OCI-LY7 (cell line): ENCODE measurements at regions not wholly inside any gene's neighbourhood (a gene's known extent, or its start where the extent isn't known, plus 50 kb on each side); places are given as distances from the start of the nearest gene placed in this dataset.

Experiments used
- BruUV-seq: library from RNA; stranded (reverse); fragments of 400-500 nt; replicated peaks from 2 replicates; lab custom pipeline; 2021; lab: Mats Ljungman, UMichigan
- CTCF ChIA-PET: fragments of 300-600 bp; sonication (Branson Sonifier 250); formaldehyde crosslinking; loops from one replicate; lab custom pipeline; 2022; ENCODE audit warnings: antibody characterized with exemption; ENCODE audit not compliant: unreplicated experiment; lab: Charles Lee
- POLR2A ChIA-PET: fragments of 300-600 bp; sonication (Branson Sonifier 250); formaldehyde crosslinking; loops from one replicate; lab custom pipeline; 2022; ENCODE audit warnings: antibody characterized with exemption; lab: Charles Lee
- DNase-seq: peaks from one replicate; pipeline ENCODE4 v3.0.0-alpha.2; 2015; ENCODE audit warnings: low spot score
- H2AFZ ChIP-seq: fragments of 200-600 bp; sonication (generic), shearing (Covaris generic); 2 replicates; pipeline ENCODE4 v1.6.1; 2014; ENCODE audit warnings: mild to moderate bottlenecking, antibody characterized with exemption, low read length, moderate library complexity
- H3K27ac ChIP-seq: fragments of 200-600 bp; sonication (generic); 2 replicates; pipeline ENCODE4 v1.5.1; 2014; ENCODE audit warnings: mixed run types, low read depth, mild to moderate bottlenecking, moderate library complexity, low read length, inconsistent platforms; ENCODE audit not compliant: poor library complexity, severe bottlenecking
- H3K36me3 ChIP-seq: fragments of 200-600 bp; sonication (generic); 2 replicates; pipeline ENCODE4 v1.6.1; 2014; ENCODE audit warnings: mild to moderate bottlenecking, antibody characterized with exemption, low read length, moderate library complexity, mixed read lengths; ENCODE audit not compliant: insufficient read depth
- H3K4me1 ChIP-seq: fragments of 200-600 bp; sonication (generic); 2 replicates; pipeline ENCODE4 v1.5.1; 2014; ENCODE audit warnings: mild to moderate bottlenecking, low read length; ENCODE audit not compliant: insufficient read depth, poor library complexity, severe bottlenecking
- H3K4me2 ChIP-seq: fragments of 200-600 bp; sonication (generic); 2 replicates; pipeline ENCODE4 v1.6.1; 2014; ENCODE audit warnings: mild to moderate bottlenecking, low read length
- H3K4me3 ChIP-seq: fragments of 200-600 bp; sonication (generic); 2 replicates; pipeline ENCODE4 v1.5.1; 2014; ENCODE audit warnings: mild to moderate bottlenecking, low read depth, low read length; ENCODE audit not compliant: poor library complexity, severe bottlenecking
- H3K79me2 ChIP-seq: fragments of 200-600 bp; sonication (generic); 2 replicates; pipeline ENCODE4 v1.6.1; 2016; ENCODE audit warnings: low read depth, mild to moderate bottlenecking, low read length, moderate library complexity, mixed read lengths; ENCODE audit not compliant: insufficient read depth
- H3K9me2 ChIP-seq: fragments of 200-600 bp; sonication (generic); 2 replicates; pipeline ENCODE4 v1.6.1; 2016; ENCODE audit warnings: mild to moderate bottlenecking, low read length, mixed read lengths; ENCODE audit not compliant: insufficient read depth
- H3K9me3 ChIP-seq: fragments of 200-600 bp; sonication (generic); 2 replicates; pipeline ENCODE4 v1.6.1; 2014; ENCODE audit warnings: mild to moderate bottlenecking, mixed run types, low read length, mixed read lengths
- H4K20me1 ChIP-seq: fragments of 200-600 bp; sonication (generic); 2 replicates; pipeline ENCODE4 v1.6.1; 2014; ENCODE audit warnings: mild to moderate bottlenecking, antibody characterized with exemption, low read length, moderate library complexity, mixed read lengths; ENCODE audit not compliant: insufficient read depth
- CTCF ChIP-seq: fragments of 200-600 bp; sonication (generic); conservative IDR thresholded peaks from 2 replicates; pipeline ENCODE4 v1.5.1; 2014; ENCODE audit warnings: mild to moderate bottlenecking, antibody characterized with exemption, low read length, moderate library complexity, mixed read lengths
- EZH2phosphoT487 ChIP-seq: fragments of 200-600 bp; sonication (generic); IDR thresholded peaks from 2 replicates; pipeline ENCODE4 v1.6.1; 2018; ENCODE audit warnings: low read depth, borderline replicate concordance, mild to moderate bottlenecking, mixed run types, antibody characterized with exemption, low read length, moderate library complexity, mixed read lengths
- intact Hi-C: fragments of 100-400 bp; cut with micrococcal nuclease; formaldehyde crosslinking; loops from one replicate; pipeline ENCODE4 v1.10.0; 2022; ENCODE audit not compliant: unreplicated experiment

DNA sequence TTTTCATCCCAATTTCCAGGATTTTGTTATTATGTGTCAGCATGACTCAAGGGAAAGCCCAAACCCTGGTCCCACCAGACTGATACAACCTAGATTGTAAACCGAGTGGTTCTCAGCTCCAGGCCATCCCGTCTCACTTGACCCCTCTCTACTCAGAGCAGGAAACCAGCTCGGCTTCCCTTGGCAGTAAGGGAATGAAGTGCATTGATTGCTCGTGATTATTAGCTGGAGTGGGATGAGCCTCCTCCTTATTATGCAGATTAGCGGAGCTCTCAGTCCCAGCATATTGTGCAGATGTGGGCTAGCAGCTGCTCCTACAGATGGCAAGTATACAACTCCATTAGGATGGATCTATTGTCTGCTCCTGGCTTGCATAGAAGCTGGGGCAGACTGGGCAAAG lies 167.6 kb downstream of the LNPK start:
- no peaks in the 10 kb centered on the region for H3K9me2 ChIP-seq
- no peak overlapping the region for H2AFZ ChIP-seq
- TF ChIP-seq EZH2phosphoT487: no peak
- TF ChIP-seq CTCF: no peak
- intact Hi-C loops: no loop called here
- no peaks in the 10 kb centered on the region for H3K36me3 ChIP-seq
- no TSS peak for BruUV-seq
- H4K20me1 ChIP-seq: no peaks in the 10 kb centered on the region
- DNase-seq: no peak
- ChIA-PET POLR2A (no interaction called here), CTCF (no interaction called here)
- H3K4me2 ChIP-seq: no peak overlapping the region
- H3K4me3 ChIP-seq: no peak overlapping the region
- H3K79me2 ChIP-seq: no peaks in the 10 kb centered on the region
- no peaks in the 10 kb centered on the region for H3K4me1 ChIP-seq
- no peaks in the 10 kb centered on the region for H3K9me3 ChIP-seq
- no peak overlapping the region for H3K27ac ChIP-seq

DNA sequence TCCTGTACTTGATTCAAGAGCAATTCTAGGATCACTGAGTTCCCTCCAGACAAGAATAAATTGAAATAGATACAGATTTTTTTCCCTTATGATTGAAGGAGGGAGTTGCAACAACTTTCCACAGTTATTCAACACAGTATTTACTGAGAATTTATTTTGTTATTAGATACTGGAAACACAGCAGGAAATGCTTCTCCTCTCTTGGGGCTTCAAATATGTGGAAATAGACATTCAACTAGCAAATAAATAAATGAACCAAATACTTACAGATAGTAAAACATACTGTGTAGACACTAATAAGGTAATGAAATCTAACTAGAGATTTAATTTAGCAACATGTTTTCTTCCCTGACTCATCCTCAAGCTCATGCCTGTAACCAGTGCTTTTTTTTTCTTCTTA lies 169.2 kb downstream of the LNPK start:
- H3K4me3 ChIP-seq: no peak overlapping the region
- H3K4me1 ChIP-seq: no peaks in the 10 kb centered on the region
- ChIA-PET CTCF (no interaction called here), POLR2A (no interaction called here)
- H2AFZ ChIP-seq: no peak overlapping the region
- H3K4me2 ChIP-seq: no peak overlapping the region
- no peak for DNase-seq
- H3K27ac ChIP-seq: no peak overlapping the region
- H3K79me2 ChIP-seq: no peaks in the 10 kb centered on the region
- H4K20me1 ChIP-seq: no peaks in the 10 kb centered on the region
- intact Hi-C loops: no loop called here
- H3K9me3 ChIP-seq: no peaks in the 10 kb centered on the region
- no TSS peak for BruUV-seq
- H3K36me3 ChIP-seq: no peaks in the 10 kb centered on the region
- H3K9me2 ChIP-seq: no peaks in the 10 kb centered on the region
- no peak for TF ChIP-seq CTCF
- TF ChIP-seq EZH2phosphoT487: no peak

DNA sequence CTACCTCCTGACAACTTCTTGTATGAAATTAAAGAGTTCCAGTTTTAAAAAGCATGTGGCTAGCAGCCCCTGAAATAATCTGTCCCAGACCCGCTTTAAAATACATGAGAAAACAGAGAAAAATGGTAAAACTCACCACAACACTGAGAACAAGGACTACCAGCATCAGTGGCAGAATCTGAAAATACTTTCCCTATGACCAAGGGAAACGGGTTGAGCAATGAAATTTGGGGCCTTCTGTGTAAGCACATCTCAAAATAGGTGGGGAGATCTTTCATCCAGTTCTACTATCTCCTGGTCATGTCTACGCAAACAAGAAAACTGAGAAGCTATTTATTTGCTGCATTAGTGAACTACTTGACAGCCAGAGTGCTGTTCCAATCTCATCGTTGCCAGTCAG lies 172.3 kb downstream of the LNPK start:
- H3K9me3 ChIP-seq: no peaks in the 10 kb centered on the region
- no peak overlapping the region for H3K4me3 ChIP-seq
- H3K79me2 ChIP-seq: no peaks in the 10 kb centered on the region
- CTCF ChIA-PET: no interaction called here
- no peaks in the 10 kb centered on the region for H3K36me3 ChIP-seq
- H3K27ac ChIP-seq: no peak overlapping the region
- no peak overlapping the region for H2AFZ ChIP-seq
- no peaks in the 10 kb centered on the region for H3K9me2 ChIP-seq
- H4K20me1 ChIP-seq: no peaks in the 10 kb centered on the region
- no peak for DNase-seq
- no TSS peak for BruUV-seq
- POLR2A ChIA-PET: no interaction called here
- intact Hi-C loops: no loop called here
- H3K4me2 ChIP-seq: no peak overlapping the region
- no peak for TF ChIP-seq CTCF
- TF ChIP-seq EZH2phosphoT487: no peak
- H3K4me1 ChIP-seq: no peaks in the 10 kb centered on the region
